ENCODE measurements at regions not wholly inside any gene's neighbourhood (a gene's known extent, or its start where the extent isn't known, plus 50 kb on each side); places are given as distances from the start of the nearest gene placed in this dataset.

GRCh38 chr6:153898360-153899059 lies 140.5 kb upstream of the OPRM1 start:
- Histone ChIP-seq H3K9me3 (replicated peaks; ENCODE audit: control insufficient read depth, low read depth, low read length) (peaks cover 2% of the 10 kb centered on the region), H3K4me3 (ENCODE audit: low read length) (no peak overlapping the region), H3K27ac (ENCODE audit: low read length) (no peak overlapping the region), H3K36me3 (ENCODE audit: control insufficient read depth, insufficient read depth, low read length) (no peaks in the 10 kb centered on the region), H3K27me3 (ENCODE audit: control insufficient read depth, insufficient read depth, low read length) (no peaks in the 10 kb centered on the region), H3K4me1 (ENCODE audit: control insufficient read depth, insufficient read depth, low read length) (no peaks in the 10 kb centered on the region)
- DNase-seq, result no peak
- 42% methylated on average over 3 of the region's 8 CpGs for WGBS (ENCODE audit: insufficient coverage)

DNA sequence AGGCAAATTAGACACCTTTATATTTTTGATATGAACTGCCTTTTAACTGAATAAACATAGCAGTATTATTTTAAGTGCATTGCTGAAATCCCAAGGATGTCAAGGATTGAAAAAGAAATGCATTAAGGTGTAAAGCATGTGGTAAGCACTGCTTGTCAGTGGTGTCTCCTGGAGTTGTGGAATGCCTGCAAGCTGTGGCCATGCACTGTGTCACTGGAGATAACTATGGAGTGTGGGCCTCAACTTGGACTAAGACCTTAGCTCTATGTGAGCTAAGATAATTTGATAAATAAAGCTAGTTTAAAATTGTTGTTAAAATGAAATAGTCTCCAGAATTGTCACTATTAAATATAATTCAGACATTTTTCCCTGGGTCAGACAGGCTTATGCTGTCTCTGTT lies 156.6 kb upstream of the OPRM1 start:
- no peaks in the 10 kb centered on the region for H3K27me3 ChIP-seq (ENCODE audit: control insufficient read depth, insufficient read depth, low read length)
- H3K4me3 ChIP-seq (ENCODE audit: low read length), result no peak overlapping the region
- no peaks in the 10 kb centered on the region for H3K9me3 ChIP-seq (replicated peaks; ENCODE audit: control insufficient read depth, low read depth, low read length)
- no peaks in the 10 kb centered on the region for H3K36me3 ChIP-seq (ENCODE audit: control insufficient read depth, insufficient read depth, low read length)
- no peaks in the 10 kb centered on the region for H3K4me1 ChIP-seq (ENCODE audit: control insufficient read depth, insufficient read depth, low read length)
- no peak overlapping the region for H3K27ac ChIP-seq (ENCODE audit: low read length)
- DNase-seq, result no peak

DNA sequence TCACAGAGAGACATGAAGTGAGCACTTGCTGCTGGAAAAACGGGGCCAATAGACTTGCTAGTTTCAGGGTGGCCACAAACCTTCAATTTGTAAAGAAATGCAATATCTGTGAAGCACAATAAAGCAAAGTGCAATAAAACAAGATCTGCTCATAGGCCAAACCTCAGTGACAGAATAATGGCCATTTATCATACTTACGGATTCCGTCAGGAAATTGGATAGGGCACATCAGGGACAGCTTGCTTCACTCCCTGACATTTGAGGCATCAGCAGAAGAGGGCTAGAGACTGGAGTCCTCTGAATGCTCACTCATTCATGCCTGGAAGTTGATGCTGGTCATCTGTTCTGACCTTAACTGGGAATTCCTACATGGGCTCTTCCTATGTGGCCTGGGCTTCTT lies 165.5 kb upstream of the OPRM1 start:
- Histone ChIP-seq H3K9me3 (replicated peaks; ENCODE audit: control insufficient read depth, low read depth, low read length) (peaks cover 3% of the 10 kb centered on the region), H3K27me3 (ENCODE audit: control insufficient read depth, insufficient read depth, low read length) (no peaks in the 10 kb centered on the region), H3K4me1 (ENCODE audit: control insufficient read depth, insufficient read depth, low read length) (no peaks in the 10 kb centered on the region), H3K36me3 (ENCODE audit: control insufficient read depth, insufficient read depth, low read length) (no peaks in the 10 kb centered on the region), H3K4me3 (ENCODE audit: low read length) (no peak overlapping the region), H3K27ac (ENCODE audit: low read length) (no peak overlapping the region)
- WGBS (ENCODE audit: insufficient coverage), result 88% methylated on average over 2 of the region's 3 CpGs
- DNase-seq, result no peak

DNA sequence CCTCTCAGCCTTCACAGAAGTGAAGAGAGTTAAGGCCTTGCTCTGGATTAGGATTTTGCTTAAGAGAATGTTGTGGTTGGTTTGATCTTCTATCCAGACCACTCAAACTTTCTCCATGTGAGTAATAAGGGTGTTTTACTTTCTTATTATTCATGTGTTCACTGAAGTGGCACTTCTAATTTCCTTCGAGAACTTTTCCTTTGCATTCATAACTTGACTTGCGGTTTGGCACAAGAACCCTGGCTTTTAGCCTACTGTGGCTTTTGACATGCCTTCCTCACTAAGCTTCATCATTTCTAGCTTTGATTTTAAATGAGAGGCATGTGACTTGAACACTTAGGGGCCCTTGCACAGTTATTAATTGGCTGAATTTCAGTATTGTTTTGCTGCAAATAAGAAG lies 166.1 kb upstream of the OPRM1 start:
- Histone ChIP-seq H3K4me1 (ENCODE audit: control insufficient read depth, insufficient read depth, low read length) (no peaks in the 10 kb centered on the region), H3K27ac (ENCODE audit: low read length) (no peak overlapping the region), H3K4me3 (ENCODE audit: low read length) (no peak overlapping the region), H3K27me3 (ENCODE audit: control insufficient read depth, insufficient read depth, low read length) (no peaks in the 10 kb centered on the region), H3K36me3 (ENCODE audit: control insufficient read depth, insufficient read depth, low read length) (no peaks in the 10 kb centered on the region), H3K9me3 (replicated peaks; ENCODE audit: control insufficient read depth, low read depth, low read length) (peaks cover 3% of the 10 kb centered on the region)
- WGBS (ENCODE audit: insufficient coverage), result no CpG with 5 or more reads among the region's 2 CpGs
- DNase-seq, result no peak

DNA sequence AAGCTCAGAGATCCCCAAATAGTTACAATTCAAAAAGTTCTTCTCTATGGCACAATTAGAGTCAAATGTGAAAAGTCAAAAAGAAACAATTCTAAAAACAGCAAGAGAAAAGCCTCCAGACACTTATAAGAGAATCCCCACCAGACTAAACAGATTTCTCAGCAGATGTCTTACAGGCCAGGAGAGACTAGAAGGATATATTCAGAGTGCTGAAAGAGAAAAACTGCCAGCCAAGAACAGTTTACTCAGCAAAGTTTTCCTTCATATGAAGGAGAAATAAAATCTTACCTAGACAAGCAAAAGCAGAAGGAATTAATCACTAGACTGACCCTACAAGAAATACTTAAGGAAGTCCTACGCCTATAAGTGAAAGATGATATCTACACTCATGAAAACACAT lies 176.1 kb upstream of the OPRM1 start:
- H3K27ac ChIP-seq (ENCODE audit: low read length), result no peak overlapping the region
- WGBS (ENCODE audit: insufficient coverage), result no CpG with 5 or more reads among the region's 1 CpG
- H3K9me3 ChIP-seq (replicated peaks; ENCODE audit: control insufficient read depth, low read depth, low read length), result no peaks in the 10 kb centered on the region
- no peak overlapping the region for H3K4me3 ChIP-seq (ENCODE audit: low read length)
- no peaks in the 10 kb centered on the region for H3K36me3 ChIP-seq (ENCODE audit: control insufficient read depth, insufficient read depth, low read length)
- no peaks in the 10 kb centered on the region for H3K4me1 ChIP-seq (ENCODE audit: control insufficient read depth, insufficient read depth, low read length)
- no peak for DNase-seq
- H3K27me3 ChIP-seq (ENCODE audit: control insufficient read depth, insufficient read depth, low read length), result no peaks in the 10 kb centered on the region

GRCh38 chr6:153862139-153862538 lies 176.9 kb upstream of the OPRM1 start:
- Histone ChIP-seq H3K4me1 (ENCODE audit: control insufficient read depth, insufficient read depth, low read length) (no peaks in the 10 kb centered on the region), H3K9me3 (replicated peaks; ENCODE audit: control insufficient read depth, low read depth, low read length) (no peaks in the 10 kb centered on the region), H3K36me3 (ENCODE audit: control insufficient read depth, insufficient read depth, low read length) (no peaks in the 10 kb centered on the region), H3K27ac (ENCODE audit: low read length) (no peak overlapping the region), H3K4me3 (ENCODE audit: low read length) (no peak overlapping the region), H3K27me3 (ENCODE audit: control insufficient read depth, insufficient read depth, low read length) (no peaks in the 10 kb centered on the region)
- no peak for DNase-seq

GRCh38 chr6:153858529-153858928 lies 180.5 kb upstream of the OPRM1 start:
- no peak overlapping the region for H3K27ac ChIP-seq (ENCODE audit: low read length)
- DNase-seq, result no peak
- H3K9me3 ChIP-seq (replicated peaks; ENCODE audit: control insufficient read depth, low read depth, low read length), result no peaks in the 10 kb centered on the region
- H3K4me1 ChIP-seq (ENCODE audit: control insufficient read depth, insufficient read depth, low read length), result no peaks in the 10 kb centered on the region
- WGBS (ENCODE audit: insufficient coverage), result 91% methylated on average over 4 of the region's 5 CpGs
- no peaks in the 10 kb centered on the region for H3K27me3 ChIP-seq (ENCODE audit: control insufficient read depth, insufficient read depth, low read length)
- no peak overlapping the region for H3K4me3 ChIP-seq (ENCODE audit: low read length)
- no peaks in the 10 kb centered on the region for H3K36me3 ChIP-seq (ENCODE audit: control insufficient read depth, insufficient read depth, low read length)

DNA sequence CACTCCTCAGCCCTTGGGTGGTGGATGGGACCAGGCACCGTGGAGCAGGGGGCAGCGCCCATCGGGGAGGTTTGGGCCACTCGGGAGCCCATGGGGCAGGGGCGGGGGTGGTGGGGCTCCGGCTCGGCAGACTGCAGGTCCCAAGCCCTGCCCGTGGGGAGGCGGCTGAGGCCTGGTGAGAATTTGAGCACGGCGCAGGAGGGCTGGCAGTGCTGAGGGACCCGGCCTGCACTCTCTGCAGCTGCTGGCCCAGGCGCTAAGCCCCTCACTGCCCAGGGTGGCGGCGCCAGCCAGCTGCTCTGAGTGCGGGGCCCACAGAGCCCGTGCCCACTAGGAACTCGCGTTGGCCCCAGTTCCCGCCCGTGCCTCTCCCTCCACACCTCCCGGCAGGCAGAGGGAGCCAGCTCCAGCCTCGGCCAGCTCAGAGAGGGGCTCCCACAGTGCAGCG lies 182.1 kb upstream of the OPRM1 start:
- Histone ChIP-seq H3K4me3 (ENCODE audit: low read length) (no peak overlapping the region), H3K36me3 (ENCODE audit: control insufficient read depth, insufficient read depth, low read length) (no peaks in the 10 kb centered on the region), H3K9me3 (replicated peaks; ENCODE audit: control insufficient read depth, low read depth, low read length) (no peaks in the 10 kb centered on the region), H3K27me3 (ENCODE audit: control insufficient read depth, insufficient read depth, low read length) (no peaks in the 10 kb centered on the region), H3K4me1 (ENCODE audit: control insufficient read depth, insufficient read depth, low read length) (no peaks in the 10 kb centered on the region), H3K27ac (ENCODE audit: low read length) (no peak overlapping the region)
- DNase-seq, result no peak
- WGBS (ENCODE audit: insufficient coverage), result 92% methylated on average over 24 of the region's 24 CpGs

DNA sequence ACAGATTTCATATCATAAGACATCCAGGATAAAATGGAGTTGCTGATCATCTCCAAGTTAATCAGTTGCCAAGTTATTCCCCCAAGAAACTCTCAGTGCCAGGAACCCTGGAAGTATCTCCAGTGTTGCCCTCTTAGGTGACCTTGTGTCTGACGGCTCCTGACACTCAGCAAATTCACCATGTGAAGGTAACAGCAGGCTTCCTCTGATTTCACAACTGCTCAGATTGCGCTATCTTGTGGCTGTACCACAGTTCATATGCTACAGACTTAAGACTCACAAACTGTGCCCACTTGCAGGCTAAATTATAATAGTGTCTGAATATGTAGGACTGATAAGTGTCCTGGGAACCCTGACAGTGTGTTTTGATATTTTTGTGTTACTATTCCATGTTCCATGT lies 186.6 kb upstream of the OPRM1 start:
- Histone ChIP-seq H3K4me1 (ENCODE audit: control insufficient read depth, insufficient read depth, low read length) (no peaks in the 10 kb centered on the region), H3K4me3 (ENCODE audit: low read length) (no peak overlapping the region), H3K36me3 (ENCODE audit: control insufficient read depth, insufficient read depth, low read length) (no peaks in the 10 kb centered on the region), H3K27ac (ENCODE audit: low read length) (no peak overlapping the region), H3K27me3 (ENCODE audit: control insufficient read depth, insufficient read depth, low read length) (no peaks in the 10 kb centered on the region), H3K9me3 (replicated peaks; ENCODE audit: control insufficient read depth, low read depth, low read length) (no peaks in the 10 kb centered on the region)
- no peak for DNase-seq
- WGBS (ENCODE audit: insufficient coverage), result 11% methylated on average over 1 of the region's 2 CpGs

DNA sequence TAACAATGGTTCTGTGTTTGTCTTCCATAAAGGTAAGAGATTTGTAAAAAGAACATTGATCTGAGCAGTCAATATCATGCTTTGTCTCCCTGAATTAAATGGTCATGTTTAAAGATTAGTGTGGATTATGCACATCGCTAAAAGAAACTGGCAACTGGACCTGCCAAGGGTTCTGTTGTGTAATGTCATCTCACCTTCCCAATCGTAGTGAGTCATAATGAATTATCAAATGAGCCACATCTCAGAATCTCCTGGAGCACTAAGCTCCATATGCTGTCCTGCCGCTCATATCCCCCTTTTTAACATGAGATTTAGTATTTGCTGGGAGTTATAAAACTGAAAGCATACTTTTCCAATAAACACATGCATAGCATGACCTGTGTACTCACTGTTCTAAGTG lies 187.0 kb upstream of the OPRM1 start:
- no peak overlapping the region for H3K4me3 ChIP-seq (ENCODE audit: low read length)
- no peaks in the 10 kb centered on the region for H3K27me3 ChIP-seq (ENCODE audit: control insufficient read depth, insufficient read depth, low read length)
- no peaks in the 10 kb centered on the region for H3K4me1 ChIP-seq (ENCODE audit: control insufficient read depth, insufficient read depth, low read length)
- no peak overlapping the region for H3K27ac ChIP-seq (ENCODE audit: low read length)
- no peaks in the 10 kb centered on the region for H3K9me3 ChIP-seq (replicated peaks; ENCODE audit: control insufficient read depth, low read depth, low read length)
- DNase-seq, result no peak
- no CpG with 5 or more reads among the region's 3 CpGs for WGBS (ENCODE audit: insufficient coverage)
- no peaks in the 10 kb centered on the region for H3K36me3 ChIP-seq (ENCODE audit: control insufficient read depth, insufficient read depth, low read length)
